HCT116 (cell line): ENCODE measurements at regions not wholly inside any gene's neighbourhood (a gene's known extent, or its start where the extent isn't known, plus 50 kb on each side); places are given as distances from the start of the nearest gene placed in this dataset.
"Not testable (repeated sequence)": the region's sequence is repeated elsewhere in the genome, so short reads cannot be mapped to it uniquely, and the experiment has no call there.

Experiments used
- CEBPB ChIP-seq: IDR thresholded peaks from 2 replicates; pipeline ENCODE4 v1.6.1; 2012; ENCODE audit warnings: low read depth
- ELF1 ChIP-seq: IDR thresholded peaks from 2 replicates; pipeline ENCODE4 v1.6.1; 2012; ENCODE audit warnings: low read depth, borderline replicate concordance
- POLR2A ChIP-seq: IDR thresholded peaks from 2 replicates; pipeline ENCODE4 v1.7.0; 2011; ENCODE audit warnings: borderline replicate concordance; ENCODE audit not compliant: insufficient read depth, insufficient read length; ENCODE audit errors: extremely low read depth
- POLR2AphosphoS5 ChIP-seq: IDR thresholded peaks from 2 replicates; pipeline ENCODE4 v1.6.1; 2011; ENCODE audit warnings: mild to moderate bottlenecking, low read depth, low read length, moderate library complexity
- SIN3A ChIP-seq: IDR thresholded peaks from 2 replicates; pipeline ENCODE4 v1.6.1; 2012; ENCODE audit warnings: low read depth
- SRF ChIP-seq: IDR thresholded peaks from 2 replicates; pipeline ENCODE4 v1.6.1; 2012; ENCODE audit warnings: low read depth
- ZFX ChIP-seq: fragments of 450-650 bp; IDR thresholded peaks from 2 replicates; pipeline ENCODE4 v1.6.1; 2017
- TF ChIP-seq, protein P1 (sequence below), 3 experiments: fragments of 200-600 bp in 1 of 3; sonication (generic) in 1 of 3; IDR thresholded peaks in 2 of 3; conservative IDR thresholded peaks in 1 of 3; 2 replicates each; pipeline ENCODE4 v1.5.1; 2012 to 2017; ENCODE audit warnings: low read depth in 2 of 3, low read length in 2 of 3, antibody characterized with exemption in 1 of 3, borderline replicate concordance in 1 of 3, control low read depth in 1 of 3, mild to moderate bottlenecking in 1 of 3, mixed read lengths in 1 of 3, mixed run types in 1 of 3, moderate library complexity in 1 of 3; ENCODE audit not compliant: insufficient read depth in 1 of 3

DNA sequence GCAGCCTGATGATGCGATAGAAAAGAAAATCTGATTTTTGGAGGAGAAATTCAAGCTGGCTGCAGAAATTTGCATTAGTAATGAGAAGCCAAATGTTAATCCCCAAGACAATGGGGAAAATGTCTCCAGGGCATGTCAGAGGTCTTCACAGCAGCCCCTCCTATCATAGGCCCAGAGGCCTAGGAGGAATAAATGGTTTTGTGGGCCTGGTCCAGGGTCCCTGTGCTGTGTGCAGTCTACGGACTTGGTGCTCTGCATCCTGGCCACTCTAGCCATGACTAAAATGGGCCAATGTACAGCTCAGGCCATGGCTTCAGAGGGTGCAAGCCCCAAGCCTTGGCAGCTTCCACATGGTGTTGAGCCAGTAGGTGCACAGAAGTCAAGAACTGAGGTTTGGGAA, 303.8 kb upstream of the SEMA3C start:
- TF ChIP-seq, protein P1, sequence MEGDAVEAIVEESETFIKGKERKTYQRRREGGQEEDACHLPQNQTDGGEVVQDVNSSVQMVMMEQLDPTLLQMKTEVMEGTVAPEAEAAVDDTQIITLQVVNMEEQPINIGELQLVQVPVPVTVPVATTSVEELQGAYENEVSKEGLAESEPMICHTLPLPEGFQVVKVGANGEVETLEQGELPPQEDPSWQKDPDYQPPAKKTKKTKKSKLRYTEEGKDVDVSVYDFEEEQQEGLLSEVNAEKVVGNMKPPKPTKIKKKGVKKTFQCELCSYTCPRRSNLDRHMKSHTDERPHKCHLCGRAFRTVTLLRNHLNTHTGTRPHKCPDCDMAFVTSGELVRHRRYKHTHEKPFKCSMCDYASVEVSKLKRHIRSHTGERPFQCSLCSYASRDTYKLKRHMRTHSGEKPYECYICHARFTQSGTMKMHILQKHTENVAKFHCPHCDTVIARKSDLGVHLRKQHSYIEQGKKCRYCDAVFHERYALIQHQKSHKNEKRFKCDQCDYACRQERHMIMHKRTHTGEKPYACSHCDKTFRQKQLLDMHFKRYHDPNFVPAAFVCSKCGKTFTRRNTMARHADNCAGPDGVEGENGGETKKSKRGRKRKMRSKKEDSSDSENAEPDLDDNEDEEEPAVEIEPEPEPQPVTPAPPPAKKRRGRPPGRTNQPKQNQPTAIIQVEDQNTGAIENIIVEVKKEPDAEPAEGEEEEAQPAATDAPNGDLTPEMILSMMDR (IDR thresholded peaks at IDR 0.05 in 2 of 3, conservative IDR thresholded peaks at IDR 0.05 in 1 of 3; ENCODE audit: borderline replicate concordance in 1 of 3, insufficient read depth in 1 of 3, low read depth in 2 of 3, low read length in 2 of 3), result not testable (repeated sequence)
- TF ChIP-seq SIN3A, POLR2A, POLR2AphosphoS5, CEBPB, ELF1, ZFX, SRF: not testable (repeated sequence)
